HT-29 (cell line): ENCODE measurements at regions not wholly inside any gene's neighbourhood (a gene's known extent, or its start where the extent isn't known, plus 50 kb on each side); places are given as distances from the start of the nearest gene placed in this dataset.

Experiments used
- DNase-seq: peaks from one replicate; pipeline ENCODE4 v3.0.0-alpha.2; 2015; ENCODE audit warnings: low spot score

DNA sequence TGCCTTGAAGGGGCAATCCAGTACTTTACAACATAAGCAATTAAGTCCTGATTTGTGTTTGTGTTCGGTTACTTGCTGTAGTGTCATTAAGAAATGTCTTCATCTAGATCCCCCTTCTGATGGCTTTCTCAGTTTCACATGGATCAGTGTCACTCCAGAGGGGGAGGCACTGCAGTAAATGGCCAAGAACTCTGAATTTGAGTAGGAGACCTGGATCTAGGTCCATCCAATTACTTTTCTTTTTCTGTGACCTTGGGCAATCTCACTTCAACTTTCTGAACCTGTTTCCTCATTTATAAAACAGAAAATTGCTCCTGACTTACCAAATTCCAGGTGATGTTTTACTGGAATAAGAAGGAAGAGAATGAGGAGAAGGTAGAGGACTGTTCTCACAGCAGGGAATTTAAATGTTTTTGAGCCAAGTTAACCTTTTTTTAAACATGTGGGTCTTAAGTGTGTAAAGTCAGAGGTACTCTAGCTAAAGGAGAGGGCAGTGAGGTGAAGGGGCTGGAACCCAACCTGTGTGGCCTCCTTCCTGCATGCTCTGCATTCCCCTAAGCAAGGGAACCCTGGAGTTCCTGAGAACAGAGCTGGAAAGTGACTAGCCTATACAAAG, 285.5 kb downstream of the HACE1 start:
- no peak for DNase-seq

DNA sequence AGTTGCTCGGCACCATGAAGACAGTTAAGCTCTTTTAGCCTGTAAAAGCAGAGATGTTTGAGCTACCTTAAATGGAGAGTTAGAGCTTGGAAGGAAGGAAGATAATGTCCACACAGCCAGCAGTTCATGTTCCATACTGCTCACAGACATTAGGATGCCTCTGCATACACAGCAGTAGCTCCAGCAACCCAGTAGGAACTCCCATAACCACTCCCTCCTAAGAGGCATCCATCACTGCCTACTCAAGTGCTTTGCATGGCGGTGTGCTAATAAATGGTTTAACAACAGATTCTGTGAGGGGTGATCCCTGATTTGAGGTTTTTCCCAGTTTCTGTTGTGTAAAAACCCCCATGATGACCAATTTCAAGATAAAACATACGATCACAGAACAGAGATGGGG, 286.4 kb downstream of the HACE1 start:
- no peak for DNase-seq

DNA sequence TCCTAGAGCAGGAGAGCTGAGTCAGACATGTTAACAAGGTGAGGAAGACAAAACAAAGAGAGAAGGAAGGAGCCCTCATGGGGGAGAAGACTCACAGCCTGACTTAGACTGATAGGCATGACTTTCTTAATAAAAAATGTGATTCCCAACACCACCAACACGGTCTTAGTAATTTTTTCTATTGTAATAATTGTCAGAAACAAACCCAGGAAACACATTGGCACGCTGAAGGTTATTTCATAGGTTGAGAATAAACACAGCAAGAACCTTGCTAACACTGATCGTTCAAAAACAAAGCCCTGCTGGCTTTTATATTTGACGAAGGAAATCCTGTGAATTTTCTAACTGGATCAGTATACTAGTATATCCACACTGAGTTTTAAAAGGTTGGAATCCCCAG, 286.8 kb downstream of the HACE1 start:
- DNase-seq = no peak

- no peak for DNase-seq
These were observed 293.3 kb downstream of the HACE1 start for GRCh38 chr6:104566411-104566810.

DNA sequence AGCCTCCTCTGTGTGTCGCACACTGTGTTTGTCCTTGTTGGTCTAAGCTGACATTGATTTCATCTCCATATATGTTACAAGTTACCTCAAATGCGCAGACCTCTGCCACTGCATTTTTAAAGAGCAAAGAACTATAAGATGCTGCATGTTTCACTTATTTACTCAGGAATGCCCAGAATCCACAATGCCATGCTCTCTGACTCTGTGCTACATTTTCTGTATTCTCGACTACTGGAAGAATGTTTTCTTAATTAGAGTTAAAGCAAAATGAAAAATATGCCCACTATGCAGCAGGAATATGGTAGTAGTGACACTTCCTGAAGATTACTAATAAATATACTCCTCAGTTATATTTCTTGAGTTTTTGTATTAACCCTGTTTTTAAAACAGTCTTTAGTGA, 296.4 kb downstream of the HACE1 start:
- no peak for DNase-seq

GRCh38 chr6:104559435-104560202, 300.1 kb downstream of the HACE1 start:
- no peak for DNase-seq

GRCh38 chr6:104558746-104559145, 301.0 kb downstream of the HACE1 start:
- DNase-seq = no peak

DNA sequence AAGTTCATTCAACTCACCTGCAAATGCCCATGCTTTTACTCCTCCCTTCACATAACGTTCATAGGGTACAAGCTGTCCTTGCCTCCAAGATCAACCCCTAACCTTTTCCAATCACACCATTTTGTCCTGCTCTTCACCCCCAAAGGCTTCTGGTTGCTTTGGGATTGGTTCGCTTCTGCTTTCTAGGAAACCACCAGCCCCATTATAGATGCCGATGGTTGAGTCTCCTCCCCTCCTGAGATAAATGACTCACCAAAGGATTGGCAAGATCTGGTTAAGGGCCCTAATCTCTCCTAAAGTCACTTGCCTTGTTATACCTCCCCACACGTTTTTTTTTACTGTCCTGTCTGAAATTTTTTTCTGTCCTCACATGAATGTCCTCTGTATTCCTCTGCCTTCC, 311.4 kb downstream of the HACE1 start:
- DNase-seq = no peak

GRCh38 chr6:104541411-104541810, 318.3 kb downstream of the HACE1 start:
- DNase-seq = no peak

DNA sequence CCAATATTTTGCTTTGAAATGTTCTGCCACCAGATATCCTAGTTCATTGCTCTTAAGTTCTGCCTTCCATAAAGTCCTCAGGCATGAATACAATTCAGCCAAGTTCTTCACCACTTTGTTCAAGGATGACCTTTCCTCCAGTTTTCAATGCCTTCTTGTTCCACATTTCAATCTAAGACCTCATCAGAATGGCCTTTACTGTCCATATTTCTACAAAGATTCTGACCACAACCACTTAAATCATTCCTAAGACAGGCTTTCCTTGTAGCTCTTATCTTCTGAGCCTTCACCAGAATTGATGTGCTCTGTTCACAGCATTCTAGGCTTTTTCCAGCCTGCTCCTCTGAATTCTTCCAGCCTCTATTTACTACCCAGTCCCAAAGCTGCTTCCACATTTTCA, 319.0 kb downstream of the HACE1 start:
- DNase-seq = no peak

GRCh38 chr6:104539173-104539572, 320.5 kb downstream of the HACE1 start:
- no peak for DNase-seq

DNA sequence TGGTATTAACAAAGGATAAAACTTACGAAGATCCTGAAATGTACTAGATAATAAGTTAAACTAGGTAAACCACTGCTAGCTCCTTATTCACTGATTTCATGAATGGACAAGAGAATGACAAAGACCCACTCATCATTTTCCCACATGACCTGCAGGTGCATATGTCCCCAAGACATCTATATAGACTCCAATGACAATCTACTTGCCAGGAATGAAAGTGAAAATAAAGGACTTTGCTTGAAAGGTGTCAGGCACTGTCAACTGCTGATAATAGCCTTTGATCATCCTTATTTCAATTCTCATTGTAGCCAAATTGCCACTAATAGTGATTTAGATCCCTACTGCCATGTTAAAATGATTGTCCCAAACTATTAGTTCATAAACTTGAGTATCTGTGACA, 321.8 kb downstream of the HACE1 start:
- no peak for DNase-seq

DNA sequence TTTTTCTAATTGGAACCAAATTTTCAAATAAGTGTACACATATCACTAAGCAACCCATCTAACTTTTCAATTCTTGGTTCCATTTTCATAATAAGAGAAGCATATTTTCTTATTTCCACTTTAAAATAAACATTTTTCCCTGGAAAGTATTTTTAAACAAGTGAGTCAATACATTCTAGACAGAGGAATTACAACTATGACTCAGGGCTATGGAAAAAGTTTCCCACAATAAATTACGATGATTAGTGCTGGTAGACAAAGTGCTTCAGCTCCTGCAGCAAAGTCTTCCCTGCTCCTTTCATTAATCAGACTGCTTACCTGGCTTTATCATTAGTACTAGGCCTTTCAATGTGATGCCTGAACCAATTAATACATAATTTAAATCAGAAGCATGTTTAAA, 322.5 kb downstream of the HACE1 start:
- no peak for DNase-seq

DNA sequence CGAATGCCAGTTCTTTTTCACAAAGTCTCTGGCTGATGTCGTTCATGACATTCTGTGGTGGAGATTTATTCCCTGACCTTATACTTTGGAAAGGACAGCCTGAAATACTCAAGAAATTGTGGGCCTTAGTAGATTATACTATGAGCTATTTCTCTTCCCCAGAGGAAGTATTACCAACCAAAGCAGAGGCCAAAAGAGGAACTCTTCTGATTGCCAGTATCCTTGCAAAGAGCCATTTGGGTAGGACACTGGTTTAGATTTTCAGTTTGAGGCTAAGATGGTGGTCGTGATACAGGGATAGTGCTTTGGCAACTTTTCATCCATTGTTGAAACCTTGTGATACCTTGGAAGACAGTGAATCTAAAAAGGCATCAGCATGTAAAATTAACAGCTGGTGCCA, 327.3 kb downstream of the HACE1 start:
- DNase-seq = no peak

- no peak for DNase-seq
These were observed 328.1 kb downstream of the HACE1 start for GRCh38 chr6:104531646-104532045.

- peak; percentile 23 for DNase-seq
These were observed 331.8 kb downstream of the HACE1 start for GRCh38 chr6:104527761-104528415.

DNA sequence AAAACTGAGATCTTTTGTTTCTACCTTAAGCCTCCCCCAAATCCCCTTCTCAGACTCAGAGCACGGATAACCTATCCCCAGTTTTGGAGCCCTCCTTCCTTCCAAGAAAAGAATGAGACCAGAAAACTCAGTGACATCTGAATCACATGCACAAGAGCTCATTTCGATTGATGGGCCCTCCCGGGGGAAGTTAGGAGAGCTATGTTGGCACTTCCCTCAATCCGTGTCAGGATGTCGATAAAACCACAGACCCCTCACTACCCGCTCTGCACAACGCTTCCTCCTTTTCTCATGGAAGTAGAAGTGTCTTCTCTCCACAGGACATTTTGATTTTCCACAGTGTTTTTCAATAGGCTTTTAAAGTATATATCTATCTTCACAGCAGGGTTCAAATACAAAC, 332.4 kb downstream of the HACE1 start:
- DNase-seq = no peak

GRCh38 chr6:104526376-104526775, 333.3 kb downstream of the HACE1 start:
- DNase-seq = no peak

- DNase-seq = peak; percentile 86
These were observed 333.9 kb downstream of the HACE1 start for GRCh38 chr6:104525677-104526322.

- DNase-seq = no peak
These were observed 337.2 kb downstream of the HACE1 start for GRCh38 chr6:104522533-104522932.

DNA sequence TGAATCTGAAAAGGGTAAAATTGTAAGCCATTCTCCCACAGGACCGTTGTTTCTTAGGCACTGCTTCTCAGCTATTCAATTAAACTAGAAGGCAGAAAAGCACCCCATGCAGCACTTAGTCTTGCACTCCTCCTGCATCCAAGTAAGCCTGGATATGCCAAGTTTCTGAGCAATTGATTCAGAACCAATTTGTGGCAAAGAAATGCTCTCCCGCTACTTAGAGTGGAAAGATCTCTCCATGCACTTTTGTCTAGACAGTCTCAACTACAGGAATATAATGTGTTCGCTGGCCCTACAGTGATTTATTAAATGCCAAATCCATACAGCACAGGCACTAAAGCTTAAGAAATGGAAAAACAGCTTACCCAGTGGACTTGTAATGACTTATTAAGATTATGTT, 338.5 kb downstream of the HACE1 start:
- no peak for DNase-seq

GRCh38 chr6:104519566-104519965, 340.2 kb downstream of the HACE1 start:
- no peak for DNase-seq

DNA sequence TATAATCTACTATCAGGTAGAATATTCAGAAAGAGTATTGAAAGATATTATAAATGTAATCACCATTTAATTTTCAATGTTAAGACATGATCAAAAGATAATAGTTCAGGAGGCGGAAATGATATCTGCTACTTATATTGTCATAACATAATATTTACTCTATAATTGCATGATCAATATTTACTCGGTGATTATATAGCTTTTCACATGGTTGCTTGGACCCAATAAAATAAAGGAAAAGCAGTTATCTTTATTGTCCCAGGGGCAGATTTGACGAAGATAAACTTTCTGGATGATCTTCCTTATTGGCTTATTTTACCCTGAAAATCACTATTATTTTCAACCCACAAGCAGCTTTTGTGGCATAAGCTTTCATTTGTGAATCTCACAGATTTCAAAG, 350.4 kb downstream of the HACE1 start:
- DNase-seq = no peak
